HL-60 (cell line): ENCODE measurements at regions not wholly inside any gene's neighbourhood (a gene's known extent, or its start where the extent isn't known, plus 50 kb on each side); places are given as distances from the start of the nearest gene placed in this dataset.

Experiments
- DNase-seq, 2 experiments: peaks; one replicate each; pipeline ENCODE4 v3.0.0-alpha.2; 2010 to 2020; ENCODE audit warnings: low read depth in 1 of 2, low spot score in 1 of 2
- H3K27ac ChIP-seq: fragments of 250-450 bp; sonication (Bioruptor Pico); replicated peaks from 2 replicates; pipeline ENCODE4 v1.5.1; 2020; ENCODE audit warnings: mild to moderate bottlenecking, moderate library complexity
- H3K27me3 ChIP-seq: fragments of 250-450 bp; sonication (Bioruptor Pico); 2 replicates; pipeline ENCODE4 v1.5.1; 2021; ENCODE audit warnings: mild to moderate bottlenecking, moderate library complexity; ENCODE audit not compliant: insufficient read depth, poor library complexity, severe bottlenecking
- H3K4me3 ChIP-seq: replicated peaks from 2 replicates; pipeline ENCODE4 v1.5.1; 2011; ENCODE audit warnings: mild to moderate bottlenecking, control low read depth, low read length; ENCODE audit not compliant: insufficient read depth
- GABPA ChIP-seq: IDR thresholded peaks from 2 replicates; pipeline ENCODE4 v1.6.1; 2012; ENCODE audit warnings: low read depth
- POLR2AphosphoS5 ChIP-seq: IDR thresholded peaks from 2 replicates; pipeline ENCODE4 v1.6.1; 2012; ENCODE audit warnings: low read depth
- REST ChIP-seq: IDR thresholded peaks from 2 replicates; pipeline ENCODE4 v1.6.1; 2012; ENCODE audit warnings: low read depth; ENCODE audit not compliant: insufficient replicate concordance
- SPI1 ChIP-seq: IDR thresholded peaks from 2 replicates; pipeline ENCODE4 v1.6.1; 2012; ENCODE audit warnings: low read depth, mild to moderate bottlenecking, borderline replicate concordance
- TF ChIP-seq, protein P1 (sequence below): IDR thresholded peaks from one replicate; pipeline ENCODE4 v1.5.1; 2011; ENCODE audit warnings: low read length, control low read depth, inconsistent platforms; ENCODE audit not compliant: insufficient read depth

- no peak for DNase-seq
- no peak overlapping the region for H3K27ac ChIP-seq
These were observed 354.1 kb upstream of the SEMA3A start for GRCh38 chr7:84548366-84549365.

DNA sequence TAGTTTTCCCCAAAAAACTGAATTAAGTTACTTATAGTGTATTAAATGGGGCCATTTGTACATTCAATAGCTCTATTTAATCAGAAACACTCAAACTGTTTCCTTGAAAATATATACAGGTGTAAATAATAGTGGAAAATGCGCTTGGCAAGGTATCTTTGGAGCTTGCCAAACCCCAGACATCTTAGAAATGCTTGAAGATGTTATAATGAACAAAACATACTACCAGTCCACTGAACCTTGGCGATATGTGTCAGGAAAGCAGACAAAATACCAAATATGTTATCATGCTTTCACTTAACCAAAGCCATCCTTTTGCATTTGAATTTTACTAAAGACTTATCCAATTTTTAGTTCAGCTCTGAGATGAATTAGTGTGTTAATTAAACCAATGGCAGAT lies 352.7 kb upstream of the SEMA3A start:
- DNase-seq: no peak
- no peak overlapping the region for H3K27ac ChIP-seq
- H3K4me3 ChIP-seq: no peak overlapping the region
- TF ChIP-seq GABPA (no peak), POLR2AphosphoS5 (no peak), REST (no peak), SPI1 (no peak)
- TF ChIP-seq, protein P1, sequence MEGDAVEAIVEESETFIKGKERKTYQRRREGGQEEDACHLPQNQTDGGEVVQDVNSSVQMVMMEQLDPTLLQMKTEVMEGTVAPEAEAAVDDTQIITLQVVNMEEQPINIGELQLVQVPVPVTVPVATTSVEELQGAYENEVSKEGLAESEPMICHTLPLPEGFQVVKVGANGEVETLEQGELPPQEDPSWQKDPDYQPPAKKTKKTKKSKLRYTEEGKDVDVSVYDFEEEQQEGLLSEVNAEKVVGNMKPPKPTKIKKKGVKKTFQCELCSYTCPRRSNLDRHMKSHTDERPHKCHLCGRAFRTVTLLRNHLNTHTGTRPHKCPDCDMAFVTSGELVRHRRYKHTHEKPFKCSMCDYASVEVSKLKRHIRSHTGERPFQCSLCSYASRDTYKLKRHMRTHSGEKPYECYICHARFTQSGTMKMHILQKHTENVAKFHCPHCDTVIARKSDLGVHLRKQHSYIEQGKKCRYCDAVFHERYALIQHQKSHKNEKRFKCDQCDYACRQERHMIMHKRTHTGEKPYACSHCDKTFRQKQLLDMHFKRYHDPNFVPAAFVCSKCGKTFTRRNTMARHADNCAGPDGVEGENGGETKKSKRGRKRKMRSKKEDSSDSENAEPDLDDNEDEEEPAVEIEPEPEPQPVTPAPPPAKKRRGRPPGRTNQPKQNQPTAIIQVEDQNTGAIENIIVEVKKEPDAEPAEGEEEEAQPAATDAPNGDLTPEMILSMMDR: no peak
- no peaks in the 10 kb centered on the region for H3K27me3 ChIP-seq

More at GRCh38 chr7:84548366-84549365, 354.1 kb upstream of the SEMA3A start:
- TF ChIP-seq GABPA (no peak), POLR2AphosphoS5 (no peak), SPI1 (no peak), REST (no peak)
- TF ChIP-seq, protein P1: no peak
- no peaks in the 10 kb centered on the region for H3K27me3 ChIP-seq
- no peak overlapping the region for H3K4me3 ChIP-seq

GRCh38 chr7:84546403-84546802 lies 351.8 kb upstream of the SEMA3A start:
- no peak for DNase-seq
- H3K4me3 ChIP-seq: no peak overlapping the region
- TF ChIP-seq GABPA: no peak
- no peak for TF ChIP-seq REST
- TF ChIP-seq SPI1: no peak
- no peak for TF ChIP-seq POLR2AphosphoS5
- TF ChIP-seq, protein P1: no peak
- H3K27me3 ChIP-seq: no peaks in the 10 kb centered on the region
- no peak overlapping the region for H3K27ac ChIP-seq
